HG03354 (cell line): ENCODE measurements at regions not wholly inside any gene's neighbourhood (a gene's known extent, or its start where the extent isn't known, plus 50 kb on each side); places are given as distances from the start of the nearest gene placed in this dataset.
"Not testable (repeated sequence)": the region's sequence is repeated elsewhere in the genome, so short reads cannot be mapped to it uniquely, and the experiment has no call there.

Experiments used
- ATAC-seq: cut with Tn5 transposase; IDR thresholded peaks from one replicate; pipeline ENCODE4 v1.9.1; 2021; ENCODE audit warnings: mild to moderate bottlenecking; ENCODE audit not compliant: unreplicated experiment, poor library complexity, severe bottlenecking

GRCh38 chrX:147468600-147468999, 443.1 kb upstream of the FMR1 start:
- no peak for ATAC-seq

- no peak for ATAC-seq
Measured at GRCh38 chrX:147476008-147476407, 435.7 kb upstream of the FMR1 start.

- ATAC-seq = no peak
Measured at GRCh38 chrX:147478899-147479298, 432.8 kb upstream of the FMR1 start.

GRCh38 chrX:147485207-147485606, 426.5 kb upstream of the FMR1 start:
- no peak for ATAC-seq

- no peak for ATAC-seq
Measured at GRCh38 chrX:147494365-147494764, 417.4 kb upstream of the FMR1 start.

- ATAC-seq = no peak
Measured at GRCh38 chrX:147498796-147499195, 412.9 kb upstream of the FMR1 start.

GRCh38 chrX:147522981-147523380, 388.7 kb upstream of the FMR1 start:
- no peak for ATAC-seq

GRCh38 chrX:147533426-147533825, 378.3 kb upstream of the FMR1 start:
- ATAC-seq = no peak

- no peak for ATAC-seq
Measured at GRCh38 chrX:147537172-147537571, 374.5 kb upstream of the FMR1 start.

- ATAC-seq = not testable (repeated sequence)
Measured at GRCh38 chrX:147548023-147548422, 363.7 kb upstream of the FMR1 start.

- ATAC-seq = no peak
Measured at GRCh38 chrX:147550217-147550616, 361.5 kb upstream of the FMR1 start.

GRCh38 chrX:147559191-147559590, 352.5 kb upstream of the FMR1 start:
- no peak for ATAC-seq

GRCh38 chrX:147565237-147565636, 346.5 kb upstream of the FMR1 start:
- no peak for ATAC-seq

- no peak for ATAC-seq
Measured at GRCh38 chrX:147570483-147570882, 341.2 kb upstream of the FMR1 start.

- ATAC-seq = no peak
Measured at GRCh38 chrX:147573266-147573665, 338.5 kb upstream of the FMR1 start.

GRCh38 chrX:147602176-147602696, 309.5 kb upstream of the FMR1 start:
- no peak for ATAC-seq

- no peak for ATAC-seq
Measured at GRCh38 chrX:147626605-147627004, 285.1 kb upstream of the FMR1 start.

GRCh38 chrX:147635186-147635585, 276.5 kb upstream of the FMR1 start:
- ATAC-seq = no peak

- ATAC-seq = no peak
Measured at GRCh38 chrX:147637190-147637589, 274.5 kb upstream of the FMR1 start.

- no peak for ATAC-seq
Measured at GRCh38 chrX:147646949-147647723, 264.6 kb upstream of the FMR1 start.

- ATAC-seq = no peak
Measured at GRCh38 chrX:147675819-147676218, 235.9 kb upstream of the FMR1 start.
